Endothelial cell of umbilical vein (primary cell): ENCODE measurements at regions not wholly inside any gene's neighbourhood (a gene's known extent, or its start where the extent isn't known, plus 50 kb on each side); places are given as distances from the start of the nearest gene placed in this dataset.
A peak's percentile ranks its signal among the peaks of the same experiment; 100 is the strongest.

Source experiments
- BruUV-seq: library from RNA; stranded (reverse); fragments of 400-500 nt; replicated peaks from 2 replicates; lab custom pipeline; 2021; lab: Mats Ljungman, UMichigan
- CTCF ChIA-PET: fragments of 300-600, 350-600 bp; sonication (Branson Sonifier 250); formaldehyde crosslinking; loops from one replicate; lab custom pipeline; 2021; ENCODE audit warnings: antibody characterized with exemption, inconsistent platforms; lab: Charles Lee
- POLR2A ChIA-PET: fragments of 300-600, 350-600 bp; sonication (Branson Sonifier 250); formaldehyde crosslinking; loops from one replicate; lab custom pipeline; 2021; ENCODE audit warnings: antibody characterized with exemption, inconsistent platforms; lab: Charles Lee
- DNase-seq: peaks from one replicate; pipeline ENCODE4 v3.0.0-alpha.2; 2011; ENCODE audit warnings: low read depth, low spot score
- FAIRE-seq: peaks from 2 replicates; lab custom pipeline; 2011; peaks lifted over from hg19 to GRCh38; lab: Jason Lieb, UNC
- H2AFZ ChIP-seq: 2 replicates; pipeline ENCODE4 v1.6.0; 2012; ENCODE audit warnings: low read depth, low read length, control low read depth, inconsistent platforms
- H3K27ac ChIP-seq: 2 replicates; pipeline ENCODE4 v1.5.1; 2011; ENCODE audit warnings: low read depth, mild to moderate bottlenecking, control low read depth, low read length, moderate library complexity; ENCODE audit not compliant: insufficient read depth
- H3K27me3 ChIP-seq, 2 experiments: 2 replicates each; pipeline versions ENCODE4 v1.6.0 to v1.6.1; 2011; ENCODE audit warnings: low read length in 2 of 2, mixed read lengths in 1 of 2; ENCODE audit not compliant: control insufficient read depth in 2 of 2, insufficient read depth in 2 of 2
- H3K36me3 ChIP-seq, 2 experiments: 2 replicates in 1 of 2; 3 replicates in 1 of 2; pipeline ENCODE4 v1.5.1; 2011; ENCODE audit warnings: low read length in 2 of 2, mild to moderate bottlenecking in 1 of 2, moderate library complexity in 1 of 2; ENCODE audit not compliant: control insufficient read depth in 2 of 2, insufficient read depth in 2 of 2; ENCODE audit errors: extremely low read depth in 1 of 2
- H3K4me1 ChIP-seq: 3 replicates; pipeline ENCODE4 v1.5.1; 2011; ENCODE audit warnings: mild to moderate bottlenecking, low read length; ENCODE audit not compliant: control insufficient read depth, insufficient read depth; ENCODE audit errors: extremely low read depth
- H3K4me2 ChIP-seq: 2 replicates; pipeline ENCODE4 v1.6.1; 2011; ENCODE audit warnings: low read length, control low read depth, mixed read lengths; ENCODE audit not compliant: insufficient read depth
- H3K4me3 ChIP-seq, 3 experiments: fragments of 200-600 bp in 1 of 3; sonication (generic), shearing (Covaris generic) in 1 of 3; replicated peaks in 1 of 3; 2 replicates each; pipeline ENCODE4 v1.5.1; 2011 to 2016; ENCODE audit warnings: control low read depth in 3 of 3, low read length in 3 of 3, mild to moderate bottlenecking in 2 of 3, inconsistent platforms in 1 of 3, low read depth in 1 of 3, moderate library complexity in 1 of 3; ENCODE audit not compliant: insufficient read depth in 1 of 3
- H3K79me2 ChIP-seq: 2 replicates; pipeline ENCODE4 v1.6.0; 2012; ENCODE audit warnings: low read length, inconsistent platforms; ENCODE audit not compliant: control insufficient read depth, insufficient read depth
- H3K9ac ChIP-seq: replicated peaks from 2 replicates; pipeline ENCODE3; 2011; ENCODE audit warnings: low read length, control low read depth; ENCODE audit not compliant: insufficient read depth; ENCODE audit errors: extremely low read depth
- H3K9me1 ChIP-seq: replicated peaks from 3 replicates; pipeline ENCODE4 v1.6.0; 2011; ENCODE audit warnings: mild to moderate bottlenecking, low read length; ENCODE audit not compliant: control insufficient read depth, insufficient read depth; ENCODE audit errors: extremely low read depth
- H3K9me3 ChIP-seq: replicated peaks from 2 replicates; pipeline ENCODE4 v1.5.1; 2012; ENCODE audit warnings: low read length, inconsistent platforms; ENCODE audit not compliant: control insufficient read depth, insufficient read depth
- H4K20me1 ChIP-seq: replicated peaks from 2 replicates; pipeline ENCODE3; 2011; ENCODE audit warnings: mild to moderate bottlenecking, low read length; ENCODE audit not compliant: control insufficient read depth, insufficient read depth; ENCODE audit errors: extremely low read depth
- EZH2 ChIP-seq: IDR thresholded peaks from 2 replicates; pipeline ENCODE4 v1.6.1; 2012; ENCODE audit warnings: borderline replicate concordance, low read depth, mild to moderate bottlenecking, moderate library complexity, low read length, inconsistent platforms; ENCODE audit not compliant: severe bottlenecking
- FOS ChIP-seq: IDR thresholded peaks from 2 replicates; pipeline ENCODE4 v1.6.1; 2011; ENCODE audit warnings: mild to moderate bottlenecking, low read length, moderate library complexity, borderline replicate concordance; ENCODE audit not compliant: insufficient read depth
- POLR2A ChIP-seq: IDR thresholded peaks from 2 replicates; pipeline ENCODE4 v1.6.1; 2012; ENCODE audit warnings: low read depth, mild to moderate bottlenecking, control low read depth, low read length
- POLR2AphosphoS5 ChIP-seq: IDR thresholded peaks from 2 replicates; pipeline ENCODE4 v1.6.1; 2012; ENCODE audit warnings: low read depth, mild to moderate bottlenecking, control low read depth, low read length, moderate library complexity; ENCODE audit not compliant: insufficient read depth
- dilution Hi-C: fragments of 300-500 bp; cut with MboI; formaldehyde crosslinking; loops from one replicate; pipeline ENCODE4 v1.15.0; 2019; ENCODE audit warnings: low sequenced_read_pairs; ENCODE audit not compliant: extremely low pct_ligation_motif_present
- intact Hi-C: fragments of 100-400 bp; cut with micrococcal nuclease; formaldehyde crosslinking; loops from one replicate; pipeline ENCODE4 v1.10.0; 2022
- TF ChIP-seq, protein P1 (sequence below): IDR thresholded peaks from 2 replicates; pipeline ENCODE4 v1.6.1; 2011; ENCODE audit not compliant: insufficient read depth, insufficient read length
- TF ChIP-seq, protein P2 (sequence below), 2 donors: IDR thresholded peaks; 1 replicate in 1 of 2; 2 replicates in 1 of 2; pipeline ENCODE4 v1.5.1; 2011; ENCODE audit warnings: low read length in 2 of 2, mild to moderate bottlenecking in 2 of 2, moderate library complexity in 2 of 2, control low read depth in 1 of 2, inconsistent platforms in 1 of 2, low read depth in 1 of 2; ENCODE audit not compliant: insufficient read depth in 1 of 2; ENCODE audit errors: extremely low read depth in 1 of 2

DNA sequence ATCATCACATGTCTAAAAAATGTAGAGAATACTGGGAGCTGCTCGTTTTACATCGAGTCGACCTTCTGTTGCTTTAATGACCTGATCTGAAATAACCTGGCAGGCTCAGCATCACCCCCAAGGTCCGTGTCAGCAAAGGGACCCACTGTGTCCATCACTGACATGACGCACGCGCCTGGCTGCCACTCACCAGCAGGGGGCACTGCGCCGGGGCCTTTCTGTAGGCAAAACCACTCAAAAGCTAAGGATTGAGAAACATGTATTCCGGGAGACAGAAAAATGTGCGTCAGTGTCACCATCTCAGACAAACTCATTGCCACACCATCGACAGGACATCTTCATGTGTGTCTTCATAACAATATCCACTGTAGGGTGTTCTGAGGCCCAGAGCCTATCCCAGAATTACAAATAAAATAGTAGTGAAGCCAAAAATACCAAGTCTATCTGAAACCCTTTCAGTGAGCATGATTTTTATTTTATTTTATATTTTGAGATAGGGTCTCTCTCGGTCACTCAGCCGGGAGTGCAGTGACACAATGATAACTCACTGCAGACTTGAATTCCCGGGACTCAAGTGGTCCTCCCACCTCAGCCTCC lies 130.3 kb upstream of the LSM14A start:
- ChIA-PET POLR2A (no interaction called here), CTCF (interaction anchor here (0.6 to 4.4 kb wide), 55 partner anchors 9 to 1137 kb away, joined by 3 to 71 read pairs (median 4); partner anchors contain the start of gene KCTD15)
- dilution Hi-C loops = no loop called here
- no peak overlapping the region for H3K4me3 ChIP-seq
- H3K36me3 ChIP-seq = no peaks in the 10 kb centered on the region
- H3K9ac ChIP-seq = no peak overlapping the region
- FAIRE-seq (peak; percentile 76), DNase-seq (peak; percentile 41)
- peak overlapping the region; percentile 38 for H2AFZ ChIP-seq
- intact Hi-C loops = loop anchor here (1.0 kb wide), 3 partner anchors 54 to 264 kb away; no protein-coding TSS in a partner anchor
- H3K9me1 ChIP-seq = no peaks in the 10 kb centered on the region
- H3K27me3 ChIP-seq = no peaks in the 10 kb centered on the region
- no peaks in the 10 kb centered on the region for H3K4me1 ChIP-seq
- H3K27ac ChIP-seq = no peak overlapping the region
- no TSS peak for BruUV-seq
- TF ChIP-seq, protein P1, sequence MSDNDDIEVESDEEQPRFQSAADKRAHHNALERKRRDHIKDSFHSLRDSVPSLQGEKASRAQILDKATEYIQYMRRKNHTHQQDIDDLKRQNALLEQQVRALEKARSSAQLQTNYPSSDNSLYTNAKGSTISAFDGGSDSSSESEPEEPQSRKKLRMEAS = no peak
- TF ChIP-seq EZH2 (no peak), FOS (no peak), POLR2AphosphoS5 (no peak), POLR2A (no peak)
- TF ChIP-seq, protein P2, sequence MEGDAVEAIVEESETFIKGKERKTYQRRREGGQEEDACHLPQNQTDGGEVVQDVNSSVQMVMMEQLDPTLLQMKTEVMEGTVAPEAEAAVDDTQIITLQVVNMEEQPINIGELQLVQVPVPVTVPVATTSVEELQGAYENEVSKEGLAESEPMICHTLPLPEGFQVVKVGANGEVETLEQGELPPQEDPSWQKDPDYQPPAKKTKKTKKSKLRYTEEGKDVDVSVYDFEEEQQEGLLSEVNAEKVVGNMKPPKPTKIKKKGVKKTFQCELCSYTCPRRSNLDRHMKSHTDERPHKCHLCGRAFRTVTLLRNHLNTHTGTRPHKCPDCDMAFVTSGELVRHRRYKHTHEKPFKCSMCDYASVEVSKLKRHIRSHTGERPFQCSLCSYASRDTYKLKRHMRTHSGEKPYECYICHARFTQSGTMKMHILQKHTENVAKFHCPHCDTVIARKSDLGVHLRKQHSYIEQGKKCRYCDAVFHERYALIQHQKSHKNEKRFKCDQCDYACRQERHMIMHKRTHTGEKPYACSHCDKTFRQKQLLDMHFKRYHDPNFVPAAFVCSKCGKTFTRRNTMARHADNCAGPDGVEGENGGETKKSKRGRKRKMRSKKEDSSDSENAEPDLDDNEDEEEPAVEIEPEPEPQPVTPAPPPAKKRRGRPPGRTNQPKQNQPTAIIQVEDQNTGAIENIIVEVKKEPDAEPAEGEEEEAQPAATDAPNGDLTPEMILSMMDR (IDR thresholded peaks at IDR 0.05; ENCODE audit: extremely low read depth in 1 of 2, insufficient read depth in 1 of 2, low read depth in 1 of 2, low read length in 2 of 2) = peak; percentile 96
- no peak overlapping the region for H3K4me2 ChIP-seq
- no peaks in the 10 kb centered on the region for H4K20me1 ChIP-seq
- H3K79me2 ChIP-seq = no peaks in the 10 kb centered on the region
- no peaks in the 10 kb centered on the region for H3K9me3 ChIP-seq
